Upper lobe of right lung (tissue), 1 donor: ENCODE measurements at regions not wholly inside any gene's neighbourhood (a gene's known extent, or its start where the extent isn't known, plus 50 kb on each side); places are given as distances from the start of the nearest gene placed in this dataset.

Source experiments
- ATAC-seq: fragments of 200-7000 bp; cut with Tn5 transposase; one replicate; pipeline ENCODE4 v1.9.1; 2020; ENCODE audit warnings: mild to moderate bottlenecking, moderate library complexity
- DNase-seq: peaks from one replicate; pipeline ENCODE4 v3.0.0-alpha.2; 2020
- H3K27ac ChIP-seq: fragments of 200-600 bp; one replicate; pipeline ENCODE4 v1.8.0; 2022
- H3K27me3 ChIP-seq: fragments of 200-600 bp; one replicate; pipeline ENCODE4 v1.8.0; 2022; ENCODE audit warnings: mild to moderate bottlenecking
- H3K36me3 ChIP-seq: fragments of 200-600 bp; one replicate; pipeline ENCODE4 v1.8.0; 2022
- H3K4me1 ChIP-seq: fragments of 200-600 bp; one replicate; pipeline ENCODE4 v1.8.0; 2022
- H3K4me3 ChIP-seq: fragments of 200-600 bp; one replicate; pipeline ENCODE4 v1.8.0; 2022; ENCODE audit warnings: mild to moderate bottlenecking
- H3K9me3 ChIP-seq: fragments of 200-600 bp; one replicate; pipeline ENCODE4 v1.8.0; 2022
- intact Hi-C: fragments of 100-400 bp; cut with DNase I; formaldehyde crosslinking; loops from one replicate; pipeline ENCODE4 v1.11.0; 2022
- TF ChIP-seq, protein P1 (sequence below): fragments of 200-600 bp; IDR thresholded peaks from one replicate; pipeline ENCODE4 v1.8.0; 2022; ENCODE audit warnings: antibody characterized with exemption
- donor health status: DM: no; HTN: yes; CAD: no; lungs with severe emphysema.

- TF ChIP-seq, protein P1, sequence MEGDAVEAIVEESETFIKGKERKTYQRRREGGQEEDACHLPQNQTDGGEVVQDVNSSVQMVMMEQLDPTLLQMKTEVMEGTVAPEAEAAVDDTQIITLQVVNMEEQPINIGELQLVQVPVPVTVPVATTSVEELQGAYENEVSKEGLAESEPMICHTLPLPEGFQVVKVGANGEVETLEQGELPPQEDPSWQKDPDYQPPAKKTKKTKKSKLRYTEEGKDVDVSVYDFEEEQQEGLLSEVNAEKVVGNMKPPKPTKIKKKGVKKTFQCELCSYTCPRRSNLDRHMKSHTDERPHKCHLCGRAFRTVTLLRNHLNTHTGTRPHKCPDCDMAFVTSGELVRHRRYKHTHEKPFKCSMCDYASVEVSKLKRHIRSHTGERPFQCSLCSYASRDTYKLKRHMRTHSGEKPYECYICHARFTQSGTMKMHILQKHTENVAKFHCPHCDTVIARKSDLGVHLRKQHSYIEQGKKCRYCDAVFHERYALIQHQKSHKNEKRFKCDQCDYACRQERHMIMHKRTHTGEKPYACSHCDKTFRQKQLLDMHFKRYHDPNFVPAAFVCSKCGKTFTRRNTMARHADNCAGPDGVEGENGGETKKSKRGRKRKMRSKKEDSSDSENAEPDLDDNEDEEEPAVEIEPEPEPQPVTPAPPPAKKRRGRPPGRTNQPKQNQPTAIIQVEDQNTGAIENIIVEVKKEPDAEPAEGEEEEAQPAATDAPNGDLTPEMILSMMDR, result no peak
- ATAC-seq, result no peak
- Histone ChIP-seq H3K4me3 (no peak overlapping the region), H3K4me1 (no peaks in the 10 kb centered on the region), H3K36me3 (no peaks in the 10 kb centered on the region), H3K27ac (no peak overlapping the region), H3K9me3 (no peaks in the 10 kb centered on the region), H3K27me3 (no peaks in the 10 kb centered on the region)
- intact Hi-C loops, result no loop called here
- DNase-seq, result no peak
Observed at GRCh38 chr6:130761286-130761685, 65.9 kb upstream of the SMLR1 start.

DNA sequence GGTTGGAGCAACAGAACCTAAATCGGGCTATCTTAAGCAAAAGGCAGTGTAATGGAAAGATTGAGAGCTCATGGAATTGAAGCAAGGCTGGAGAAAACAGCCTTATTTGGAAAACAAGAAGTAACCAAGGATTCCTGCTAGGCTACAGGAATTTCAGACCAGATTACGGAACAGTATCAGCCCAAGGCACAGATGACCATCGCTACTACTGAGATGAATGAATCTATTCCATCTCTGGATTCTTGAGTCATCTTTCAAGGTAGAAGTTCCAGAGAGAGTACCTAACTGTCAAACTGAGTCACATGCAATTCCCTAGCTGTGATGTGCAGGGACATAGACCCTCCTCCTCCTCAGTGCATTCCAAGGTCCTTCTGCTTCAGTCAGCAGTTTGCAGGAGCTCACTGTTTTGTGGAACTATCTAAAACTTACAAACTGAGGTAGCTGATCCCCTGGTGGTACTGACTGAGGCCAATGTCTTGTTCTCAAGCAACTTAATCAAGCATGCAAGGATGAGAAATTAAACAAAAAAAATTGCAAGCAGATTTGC, 62.0 kb upstream of the SMLR1 start:
- TF ChIP-seq, protein P1, result no peak
- H3K4me3 ChIP-seq, result no peak overlapping the region
- ATAC-seq (no peak), DNase-seq (no peak)
- H3K27ac ChIP-seq, result no peak overlapping the region
- H3K36me3 ChIP-seq, result no peaks in the 10 kb centered on the region
- H3K9me3 ChIP-seq, result no peaks in the 10 kb centered on the region
- intact Hi-C loops, result no loop called here
- H3K27me3 ChIP-seq, result no peaks in the 10 kb centered on the region
- H3K4me1 ChIP-seq, result no peaks in the 10 kb centered on the region

DNA sequence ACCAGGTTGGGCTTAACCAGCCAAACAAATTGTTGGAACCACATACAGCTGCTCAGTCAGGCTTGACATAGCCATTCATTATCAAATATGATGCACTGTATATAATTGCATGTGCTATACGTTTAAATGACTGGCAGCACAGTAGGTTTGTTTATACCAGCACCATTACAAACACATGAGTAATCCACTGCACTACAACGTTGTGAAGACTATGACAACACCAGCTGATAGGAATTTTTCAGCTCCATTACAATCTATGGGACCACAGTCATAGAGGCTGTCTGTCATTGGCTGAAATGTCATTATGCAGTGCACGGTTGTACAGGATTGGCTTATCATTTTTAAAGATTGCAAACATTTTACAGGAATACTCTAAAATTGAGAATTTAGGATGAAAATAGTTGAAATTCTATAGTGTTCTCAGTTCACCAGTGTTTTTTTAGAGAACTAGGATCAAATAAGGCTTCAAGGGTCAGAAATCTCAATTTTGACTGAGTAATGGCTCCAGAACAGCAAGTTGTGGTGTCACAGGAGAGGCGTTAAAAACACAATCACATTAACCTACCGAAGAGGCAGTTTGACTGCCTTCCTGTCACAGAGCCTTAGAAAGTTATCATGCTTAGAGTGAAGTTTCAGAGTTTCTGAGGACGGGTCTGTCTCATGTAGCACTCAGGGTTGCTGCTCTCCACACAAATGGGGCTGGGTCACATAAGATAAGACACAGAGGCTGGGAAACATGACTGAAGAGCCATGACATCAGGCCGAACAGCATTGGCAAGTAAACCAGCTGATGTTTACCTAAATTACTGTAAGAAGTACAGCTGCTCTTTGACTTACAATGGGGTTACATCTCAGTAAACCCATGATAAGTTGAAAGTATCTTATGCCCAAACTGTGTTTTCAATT, 60.7 kb upstream of the SMLR1 start:
- TF ChIP-seq, protein P1, result no peak
- H3K9me3 ChIP-seq, result no peaks in the 10 kb centered on the region
- H3K4me3 ChIP-seq, result no peak overlapping the region
- no peaks in the 10 kb centered on the region for H3K27me3 ChIP-seq
- no peaks in the 10 kb centered on the region for H3K4me1 ChIP-seq
- H3K36me3 ChIP-seq, result no peaks in the 10 kb centered on the region
- DNase-seq (no peak), ATAC-seq (no peak)
- H3K27ac ChIP-seq, result no peak overlapping the region
- intact Hi-C loops, result no loop called here

DNA sequence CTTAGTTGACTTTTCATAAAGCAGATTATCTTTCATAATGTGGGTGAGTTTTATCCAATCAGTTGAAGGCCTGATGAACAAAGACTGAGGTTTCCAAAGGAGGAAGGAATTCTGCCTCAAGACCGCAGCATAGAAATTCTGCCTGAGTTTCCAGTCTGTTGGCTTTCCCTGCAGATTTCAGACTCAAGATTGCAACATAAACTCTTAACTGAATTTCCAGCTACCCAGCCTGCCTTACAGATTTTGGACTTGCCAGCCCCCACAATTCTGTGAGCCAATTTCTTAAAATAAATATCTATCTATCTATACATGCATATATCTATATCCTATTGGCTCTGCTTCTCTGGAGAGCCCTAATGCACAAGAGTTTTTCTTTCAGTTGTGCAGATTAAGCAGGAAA, 57.3 kb upstream of the SMLR1 start:
- ATAC-seq (no peak), DNase-seq (no peak)
- Histone ChIP-seq H3K9me3 (no peaks in the 10 kb centered on the region), H3K27me3 (no peaks in the 10 kb centered on the region), H3K4me3 (no peak overlapping the region), H3K36me3 (no peaks in the 10 kb centered on the region), H3K4me1 (no peaks in the 10 kb centered on the region), H3K27ac (no peak overlapping the region)
- TF ChIP-seq, protein P1, result no peak
- intact Hi-C loops, result no loop called here

DNA sequence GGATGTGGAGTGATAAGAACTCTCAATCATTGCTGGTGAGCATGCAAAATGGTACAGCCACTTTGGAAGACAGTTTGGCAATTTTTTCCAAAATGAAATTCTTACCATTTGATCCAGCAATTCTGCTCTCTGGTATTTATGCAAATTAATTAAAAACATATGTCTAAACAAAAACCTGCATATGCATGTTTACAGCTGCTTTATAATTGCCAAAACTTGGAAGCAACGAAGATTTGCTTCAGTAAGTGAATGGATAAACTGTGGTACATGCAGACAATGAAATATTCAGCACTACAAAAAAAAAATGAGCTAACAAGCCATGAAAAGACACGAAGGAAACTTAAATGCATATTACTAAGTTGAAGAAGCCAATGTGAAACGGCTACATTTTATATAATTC, 55.5 kb upstream of the SMLR1 start:
- no peaks in the 10 kb centered on the region for H3K9me3 ChIP-seq
- TF ChIP-seq, protein P1, result no peak
- H3K36me3 ChIP-seq, result no peaks in the 10 kb centered on the region
- no peaks in the 10 kb centered on the region for H3K4me1 ChIP-seq
- H3K4me3 ChIP-seq, result no peak overlapping the region
- ATAC-seq (no peak), DNase-seq (no peak)
- H3K27ac ChIP-seq, result no peak overlapping the region
- intact Hi-C loops, result no loop called here
- no peaks in the 10 kb centered on the region for H3K27me3 ChIP-seq
